Smooth muscle cell (in vitro differentiated cells): ENCODE measurements at regions not wholly inside any gene's neighbourhood (a gene's known extent, or its start where the extent isn't known, plus 50 kb on each side); places are given as distances from the start of the nearest gene placed in this dataset.

Experiments
- DNase-seq: peaks from one replicate; lab custom pipeline; 2025; ENCODE audit not compliant: unreplicated experiment; lab: John Stamatoyannopoulos, UW
- H2AFZ ChIP-seq: fragments of 200-600 bp; sonication (generic); 2 replicates; pipeline ENCODE4 v1.6.0; 2016; ENCODE audit warnings: antibody characterized with exemption, low read depth, mild to moderate bottlenecking
- H3F3A ChIP-seq: fragments of 200-600 bp; sonication (generic); 2 replicates; pipeline ENCODE4 v1.6.0; 2017; ENCODE audit warnings: antibody characterized with exemption, low read depth
- H3K27ac ChIP-seq: fragments of 200-600 bp; sonication (generic); 2 replicates; pipeline ENCODE4 v1.5.1; 2016; ENCODE audit warnings: low read depth, mild to moderate bottlenecking
- H3K27me3 ChIP-seq: fragments of 200-600 bp; sonication (generic); 2 replicates; pipeline ENCODE4 v1.6.1; 2016; ENCODE audit warnings: low read depth, mild to moderate bottlenecking
- H3K36me3 ChIP-seq: fragments of 200-600 bp; sonication (generic); 2 replicates; pipeline ENCODE4 v1.5.1; 2016; ENCODE audit warnings: low read depth
- H3K4me1 ChIP-seq: fragments of 200-600 bp; sonication (generic); 2 replicates; pipeline ENCODE4 v1.5.1; 2016; ENCODE audit warnings: low read depth
- H3K4me2 ChIP-seq: fragments of 200-600 bp; sonication (generic); 2 replicates; pipeline ENCODE4 v1.6.0; 2016; ENCODE audit warnings: mild to moderate bottlenecking
- H3K4me3 ChIP-seq: fragments of 200-600 bp; sonication (generic); 2 replicates; pipeline ENCODE4 v1.5.1; 2016; ENCODE audit warnings: mild to moderate bottlenecking
- H3K79me2 ChIP-seq: fragments of 200-600 bp; sonication (generic); 2 replicates; pipeline ENCODE4 v1.6.0; 2016; ENCODE audit warnings: low read depth, mild to moderate bottlenecking
- H3K9ac ChIP-seq: fragments of 200-600 bp; sonication (generic); 2 replicates; pipeline ENCODE4 v1.6.0; 2016; ENCODE audit warnings: low read depth
- H3K9me3 ChIP-seq: fragments of 200-600 bp; sonication (generic); replicated peaks from 2 replicates; pipeline ENCODE4 v1.5.1; 2016; ENCODE audit warnings: low read depth
- H4K20me1 ChIP-seq: fragments of 200-600 bp; sonication (generic); 2 replicates; pipeline ENCODE4 v1.6.0; 2016; ENCODE audit warnings: low read depth
- WGBS: methylation state at CpG from one replicate; pipeline ENCODE4 v1.1.7; 2016; ENCODE audit warnings: low lambda C conversion rate; 5-methylcytosine and 5-hydroxymethylcytosine counted together
- TF ChIP-seq, protein P1 (sequence below): fragments of 200-600 bp; sonication (generic); IDR thresholded peaks from 2 replicates; pipeline ENCODE4 v1.5.1; 2017; ENCODE audit warnings: borderline replicate concordance, mild to moderate bottlenecking, antibody characterized with exemption; ENCODE audit not compliant: insufficient read depth, poor library complexity, severe bottlenecking

DNA sequence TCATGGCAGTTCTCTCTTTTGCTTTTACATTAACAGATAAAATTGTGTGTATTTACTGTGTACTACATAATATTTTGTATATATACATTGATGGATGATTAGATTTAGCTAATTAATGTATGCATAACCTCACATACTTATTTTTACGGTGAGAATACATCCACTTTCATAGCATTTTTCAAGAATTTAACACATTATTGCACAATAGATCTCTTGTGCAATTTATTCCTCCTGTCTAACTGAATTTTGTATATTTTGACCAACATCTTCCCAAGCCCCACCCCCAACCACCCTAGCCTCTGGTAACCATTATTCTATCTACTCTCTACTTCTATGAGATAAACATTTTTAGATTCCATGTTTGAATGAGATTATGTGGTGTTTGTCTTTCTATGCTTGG is 194.7 kb downstream of the RBM26 start:
- Histone ChIP-seq H3K79me2 (no peaks in the 10 kb centered on the region), H2AFZ (no peak overlapping the region), H3K4me1 (no peaks in the 10 kb centered on the region), H3F3A (no peaks in the 10 kb centered on the region), H4K20me1 (no peaks in the 10 kb centered on the region), H3K36me3 (no peaks in the 10 kb centered on the region), H3K9me3 (no peaks in the 10 kb centered on the region), H3K4me3 (no peak overlapping the region), H3K9ac (no peak overlapping the region), H3K27me3 (no peaks in the 10 kb centered on the region), H3K4me2 (no peak overlapping the region), H3K27ac (no peak overlapping the region)
- DNase-seq, result no peak
- WGBS, result 96% methylated on average over 1 of the region's 1 CpG
- TF ChIP-seq, protein P1, sequence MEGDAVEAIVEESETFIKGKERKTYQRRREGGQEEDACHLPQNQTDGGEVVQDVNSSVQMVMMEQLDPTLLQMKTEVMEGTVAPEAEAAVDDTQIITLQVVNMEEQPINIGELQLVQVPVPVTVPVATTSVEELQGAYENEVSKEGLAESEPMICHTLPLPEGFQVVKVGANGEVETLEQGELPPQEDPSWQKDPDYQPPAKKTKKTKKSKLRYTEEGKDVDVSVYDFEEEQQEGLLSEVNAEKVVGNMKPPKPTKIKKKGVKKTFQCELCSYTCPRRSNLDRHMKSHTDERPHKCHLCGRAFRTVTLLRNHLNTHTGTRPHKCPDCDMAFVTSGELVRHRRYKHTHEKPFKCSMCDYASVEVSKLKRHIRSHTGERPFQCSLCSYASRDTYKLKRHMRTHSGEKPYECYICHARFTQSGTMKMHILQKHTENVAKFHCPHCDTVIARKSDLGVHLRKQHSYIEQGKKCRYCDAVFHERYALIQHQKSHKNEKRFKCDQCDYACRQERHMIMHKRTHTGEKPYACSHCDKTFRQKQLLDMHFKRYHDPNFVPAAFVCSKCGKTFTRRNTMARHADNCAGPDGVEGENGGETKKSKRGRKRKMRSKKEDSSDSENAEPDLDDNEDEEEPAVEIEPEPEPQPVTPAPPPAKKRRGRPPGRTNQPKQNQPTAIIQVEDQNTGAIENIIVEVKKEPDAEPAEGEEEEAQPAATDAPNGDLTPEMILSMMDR, result no peak

DNA sequence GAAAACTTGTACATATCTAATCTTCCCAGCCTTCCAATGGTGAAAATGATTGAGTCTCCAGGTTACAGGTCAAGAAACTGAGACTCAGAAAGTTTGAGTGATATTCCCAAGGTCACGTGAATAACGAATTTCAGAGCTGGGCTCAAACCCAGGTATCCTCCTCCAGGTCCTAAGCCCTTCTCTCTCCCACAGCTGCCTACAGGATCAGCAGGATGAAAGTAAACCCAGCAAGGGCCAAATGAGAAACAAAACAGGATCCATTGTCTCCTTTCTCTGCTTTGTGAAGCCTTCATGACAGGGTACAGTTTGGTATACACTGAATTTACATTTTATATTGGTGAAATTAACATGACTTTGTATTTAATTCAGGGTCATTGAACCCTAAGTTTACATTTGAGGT is 208.1 kb downstream of the RBM26 start:
- Histone ChIP-seq H3K9me3 (no peaks in the 10 kb centered on the region), H3K27me3 (no peaks in the 10 kb centered on the region), H3K4me2 (no peak overlapping the region), H3K4me3 (no peak overlapping the region), H3K36me3 (no peaks in the 10 kb centered on the region), H3F3A (no peaks in the 10 kb centered on the region), H2AFZ (no peak overlapping the region), H4K20me1 (no peaks in the 10 kb centered on the region), H3K4me1 (peaks cover 3% of the 10 kb centered on the region), H3K79me2 (no peaks in the 10 kb centered on the region), H3K27ac (no peak overlapping the region), H3K9ac (no peak overlapping the region)
- no peak for DNase-seq
- TF ChIP-seq, protein P1, result no peak
- 87% methylated on average over 2 of the region's 2 CpGs for WGBS

DNA sequence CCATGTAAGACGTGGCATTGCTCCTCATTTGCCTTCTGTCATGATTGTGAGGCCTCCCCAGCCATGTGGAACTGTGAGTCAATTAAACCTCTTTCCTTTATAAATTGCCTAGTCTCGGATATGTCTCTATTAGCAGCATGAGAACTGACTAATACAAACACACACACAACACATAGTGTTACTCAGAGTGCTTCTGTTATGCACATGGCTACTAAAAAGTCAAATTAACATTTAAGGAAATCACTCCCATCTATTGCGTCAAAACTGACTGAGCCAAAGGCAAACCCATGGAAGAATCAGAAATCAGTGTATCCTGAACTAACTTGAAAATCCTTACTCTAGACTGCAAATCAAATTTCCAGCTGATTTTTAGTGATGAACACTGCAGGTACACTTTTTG is 209.2 kb downstream of the RBM26 start:
- Histone ChIP-seq H3K9ac (no peak overlapping the region), H3K9me3 (no peaks in the 10 kb centered on the region), H2AFZ (no peak overlapping the region), H3K27ac (no peak overlapping the region), H4K20me1 (no peaks in the 10 kb centered on the region), H3K79me2 (no peaks in the 10 kb centered on the region), H3K36me3 (no peaks in the 10 kb centered on the region), H3K4me3 (no peak overlapping the region), H3K27me3 (no peaks in the 10 kb centered on the region), H3F3A (no peaks in the 10 kb centered on the region), H3K4me2 (no peak overlapping the region), H3K4me1 (peaks cover 3% of the 10 kb centered on the region)
- 88% methylated on average over 3 of the region's 3 CpGs for WGBS
- TF ChIP-seq, protein P1, result no peak
- DNase-seq, result no peak

DNA sequence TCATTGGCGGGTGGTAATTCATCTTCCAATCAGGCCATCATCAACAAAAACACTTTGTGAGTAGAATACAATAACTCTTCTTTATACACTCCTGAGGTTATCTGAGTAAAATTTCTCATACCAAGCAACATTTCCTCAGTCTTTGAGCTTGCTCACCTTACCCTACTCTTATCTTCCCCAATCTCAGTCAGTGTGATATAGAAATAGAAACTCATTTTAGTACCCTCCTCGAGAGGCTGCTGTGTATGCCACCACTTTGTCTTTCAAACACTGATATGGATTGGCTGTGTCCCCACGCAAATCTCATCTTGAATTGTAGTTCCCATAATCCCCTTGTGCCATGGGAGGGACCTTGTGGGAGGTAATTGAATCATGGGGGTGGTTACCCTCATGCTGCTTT is 209.7 kb downstream of the RBM26 start:
- no peak overlapping the region for H3K4me3 ChIP-seq
- H3K9ac ChIP-seq, result no peak overlapping the region
- H3K4me2 ChIP-seq, result no peak overlapping the region
- H3K27ac ChIP-seq, result no peak overlapping the region
- 89% methylated on average over 3 of the region's 3 CpGs for WGBS
- no peaks in the 10 kb centered on the region for H3K79me2 ChIP-seq
- TF ChIP-seq, protein P1, result no peak
- DNase-seq, result no peak
- H3K4me1 ChIP-seq, result peaks cover 3% of the 10 kb centered on the region
- H4K20me1 ChIP-seq, result no peaks in the 10 kb centered on the region
- H3K36me3 ChIP-seq, result no peaks in the 10 kb centered on the region
- no peak overlapping the region for H2AFZ ChIP-seq
- no peaks in the 10 kb centered on the region for H3K9me3 ChIP-seq
- H3F3A ChIP-seq, result no peaks in the 10 kb centered on the region
- no peaks in the 10 kb centered on the region for H3K27me3 ChIP-seq
